NB4 (cell line): ENCODE measurements at regions not wholly inside any gene's neighbourhood (a gene's known extent, or its start where the extent isn't known, plus 50 kb on each side); places are given as distances from the start of the nearest gene placed in this dataset.

ENCODE experiments used
- MYC ChIP-seq: IDR thresholded peaks from 2 replicates; pipeline ENCODE4 v1.6.1; 2011; ENCODE audit warnings: low read depth, low read length
- POLR2A ChIP-seq: IDR thresholded peaks from 2 replicates; pipeline ENCODE4 v1.6.1; 2011; ENCODE audit warnings: mild to moderate bottlenecking; ENCODE audit not compliant: insufficient read length; ENCODE audit errors: extremely low read depth
- TF ChIP-seq, protein P1 (sequence below): IDR thresholded peaks from one replicate; pipeline ENCODE4 v1.5.1; 2012; ENCODE audit warnings: low read depth, low read length
- TF ChIP-seq, protein P2 (sequence below): IDR thresholded peaks from 2 replicates; pipeline ENCODE4 v1.6.1; 2011; ENCODE audit warnings: low read depth, low read length

DNA sequence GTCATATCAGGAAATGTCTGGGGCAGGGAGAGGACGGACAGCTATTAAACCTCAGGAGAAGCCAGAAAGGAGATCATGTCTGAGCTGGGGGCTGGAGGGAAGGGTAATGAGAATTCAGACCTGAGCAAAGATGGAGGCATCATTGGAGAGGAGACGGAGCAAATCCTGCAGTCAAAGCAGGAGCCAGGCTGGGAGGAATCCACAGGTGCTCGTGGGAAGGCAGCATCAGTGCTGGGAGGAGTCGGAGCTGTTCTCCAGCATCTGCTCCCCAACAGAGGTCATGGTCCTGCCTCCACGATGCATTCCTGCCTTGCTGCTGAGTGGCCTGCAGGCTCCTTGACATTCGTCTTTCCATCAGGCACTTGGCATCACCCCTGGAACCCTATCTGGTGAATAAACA lies 148.3 kb upstream of the RAB4A start:
- TF ChIP-seq, protein P1, sequence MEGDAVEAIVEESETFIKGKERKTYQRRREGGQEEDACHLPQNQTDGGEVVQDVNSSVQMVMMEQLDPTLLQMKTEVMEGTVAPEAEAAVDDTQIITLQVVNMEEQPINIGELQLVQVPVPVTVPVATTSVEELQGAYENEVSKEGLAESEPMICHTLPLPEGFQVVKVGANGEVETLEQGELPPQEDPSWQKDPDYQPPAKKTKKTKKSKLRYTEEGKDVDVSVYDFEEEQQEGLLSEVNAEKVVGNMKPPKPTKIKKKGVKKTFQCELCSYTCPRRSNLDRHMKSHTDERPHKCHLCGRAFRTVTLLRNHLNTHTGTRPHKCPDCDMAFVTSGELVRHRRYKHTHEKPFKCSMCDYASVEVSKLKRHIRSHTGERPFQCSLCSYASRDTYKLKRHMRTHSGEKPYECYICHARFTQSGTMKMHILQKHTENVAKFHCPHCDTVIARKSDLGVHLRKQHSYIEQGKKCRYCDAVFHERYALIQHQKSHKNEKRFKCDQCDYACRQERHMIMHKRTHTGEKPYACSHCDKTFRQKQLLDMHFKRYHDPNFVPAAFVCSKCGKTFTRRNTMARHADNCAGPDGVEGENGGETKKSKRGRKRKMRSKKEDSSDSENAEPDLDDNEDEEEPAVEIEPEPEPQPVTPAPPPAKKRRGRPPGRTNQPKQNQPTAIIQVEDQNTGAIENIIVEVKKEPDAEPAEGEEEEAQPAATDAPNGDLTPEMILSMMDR = no peak
- TF ChIP-seq POLR2A = no peak
- TF ChIP-seq, protein P2, sequence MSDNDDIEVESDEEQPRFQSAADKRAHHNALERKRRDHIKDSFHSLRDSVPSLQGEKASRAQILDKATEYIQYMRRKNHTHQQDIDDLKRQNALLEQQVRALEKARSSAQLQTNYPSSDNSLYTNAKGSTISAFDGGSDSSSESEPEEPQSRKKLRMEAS = no peak
- TF ChIP-seq MYC = no peak
